Choroid plexus epithelial cell (primary cell): ENCODE measurements at regions not wholly inside any gene's neighbourhood (a gene's known extent, or its start where the extent isn't known, plus 50 kb on each side); places are given as distances from the start of the nearest gene placed in this dataset.

ENCODE experiments used
- DNase-seq: peaks from one replicate; pipeline ENCODE4 v3.0.0-alpha.2; 2010; ENCODE audit warnings: low read depth
- H3K4me3 ChIP-seq: 2 replicates; pipeline ENCODE4 v1.5.1; 2011; ENCODE audit warnings: low read depth, mild to moderate bottlenecking, control low read depth, low read length, moderate library complexity
- TF ChIP-seq, protein P1 (sequence below): conservative IDR thresholded peaks from 2 replicates; pipeline ENCODE4 v1.5.1; 2011; ENCODE audit warnings: low read depth, mild to moderate bottlenecking, control low read depth, inconsistent platforms, low read length, moderate library complexity

DNA sequence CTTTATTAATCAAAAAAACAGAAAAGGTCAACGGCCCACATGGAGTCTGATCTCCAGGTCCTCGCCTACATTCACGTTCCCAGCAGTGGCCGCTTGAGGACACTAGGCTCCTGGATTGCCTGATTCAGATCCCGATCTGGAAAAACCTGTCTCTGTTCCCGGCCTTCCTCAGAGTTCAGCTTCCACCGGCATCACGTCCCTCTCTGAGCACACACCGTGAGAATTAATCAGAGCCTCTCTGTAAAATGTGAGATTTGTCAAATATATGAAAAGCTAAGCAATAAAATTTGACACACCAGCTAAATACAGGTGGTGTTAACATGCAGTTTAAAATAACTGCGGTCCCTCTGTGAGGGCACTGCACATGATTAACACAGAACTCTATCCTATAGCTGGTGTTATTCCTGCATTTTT, 122.8 kb upstream of the COL21A1 start:
- H3K4me3 ChIP-seq: no peak overlapping the region
- peak; percentile 73 for DNase-seq

DNA sequence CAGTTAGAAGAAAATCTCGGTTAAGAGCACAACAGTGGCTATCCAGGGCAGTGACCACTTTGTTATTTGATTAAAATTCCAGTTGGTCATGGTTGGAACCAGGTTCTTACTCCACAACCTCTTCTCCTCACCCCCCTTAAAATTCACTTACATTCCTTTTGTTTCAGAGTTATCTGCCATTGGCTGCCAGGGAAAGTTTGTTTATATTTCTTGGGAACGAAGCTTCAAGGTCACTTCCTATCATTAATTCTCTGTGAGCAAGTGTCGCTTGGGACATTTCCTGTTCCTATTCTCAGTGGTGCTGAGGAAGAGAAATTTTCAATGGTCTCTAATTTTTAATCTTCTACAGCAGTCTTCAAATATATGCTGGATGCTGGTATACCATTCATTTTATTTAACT, 121.1 kb upstream of the COL21A1 start:
- DNase-seq: no peak
- no peak overlapping the region for H3K4me3 ChIP-seq
- TF ChIP-seq, protein P1, sequence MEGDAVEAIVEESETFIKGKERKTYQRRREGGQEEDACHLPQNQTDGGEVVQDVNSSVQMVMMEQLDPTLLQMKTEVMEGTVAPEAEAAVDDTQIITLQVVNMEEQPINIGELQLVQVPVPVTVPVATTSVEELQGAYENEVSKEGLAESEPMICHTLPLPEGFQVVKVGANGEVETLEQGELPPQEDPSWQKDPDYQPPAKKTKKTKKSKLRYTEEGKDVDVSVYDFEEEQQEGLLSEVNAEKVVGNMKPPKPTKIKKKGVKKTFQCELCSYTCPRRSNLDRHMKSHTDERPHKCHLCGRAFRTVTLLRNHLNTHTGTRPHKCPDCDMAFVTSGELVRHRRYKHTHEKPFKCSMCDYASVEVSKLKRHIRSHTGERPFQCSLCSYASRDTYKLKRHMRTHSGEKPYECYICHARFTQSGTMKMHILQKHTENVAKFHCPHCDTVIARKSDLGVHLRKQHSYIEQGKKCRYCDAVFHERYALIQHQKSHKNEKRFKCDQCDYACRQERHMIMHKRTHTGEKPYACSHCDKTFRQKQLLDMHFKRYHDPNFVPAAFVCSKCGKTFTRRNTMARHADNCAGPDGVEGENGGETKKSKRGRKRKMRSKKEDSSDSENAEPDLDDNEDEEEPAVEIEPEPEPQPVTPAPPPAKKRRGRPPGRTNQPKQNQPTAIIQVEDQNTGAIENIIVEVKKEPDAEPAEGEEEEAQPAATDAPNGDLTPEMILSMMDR: no peak

More for the DNA sequence above, 122.8 kb upstream of the COL21A1 start:
- TF ChIP-seq, protein P1: peak; percentile 73

DNA sequence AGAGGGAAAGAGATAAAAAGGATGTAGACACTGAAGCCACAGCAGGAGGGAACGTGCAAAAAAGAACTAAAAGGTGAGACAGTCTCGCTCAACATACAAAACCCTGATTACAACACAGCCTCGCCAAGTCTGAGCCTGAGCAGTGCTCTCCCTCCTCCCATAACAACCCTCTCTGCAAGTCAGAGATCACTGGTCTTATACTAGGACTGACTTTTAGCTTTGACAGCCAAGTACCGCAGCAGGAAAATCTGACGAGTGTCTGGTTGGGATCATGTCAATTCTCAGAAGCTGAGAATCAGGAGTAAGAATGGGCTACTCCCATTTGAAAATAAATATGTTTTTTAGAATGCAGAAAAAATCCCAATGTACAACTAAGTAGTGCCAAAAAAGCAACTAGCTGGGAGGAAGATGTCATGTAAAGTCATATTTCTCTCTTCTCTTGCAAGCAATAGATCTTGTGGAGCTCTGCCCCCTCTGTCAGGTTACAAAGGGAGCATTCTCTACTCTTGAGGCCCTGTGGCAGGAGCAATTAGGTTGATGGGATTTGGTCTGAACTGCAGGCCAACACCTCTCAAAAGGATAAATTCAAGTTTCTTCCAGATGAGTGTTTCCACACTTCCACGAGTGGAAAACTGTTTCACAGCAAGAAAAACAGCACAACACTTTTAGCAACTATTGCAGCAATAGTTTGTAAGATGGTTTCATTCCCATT, 118.9 kb upstream of the COL21A1 start:
- DNase-seq: no peak
- H3K4me3 ChIP-seq: no peak overlapping the region
- TF ChIP-seq, protein P1: no peak

DNA sequence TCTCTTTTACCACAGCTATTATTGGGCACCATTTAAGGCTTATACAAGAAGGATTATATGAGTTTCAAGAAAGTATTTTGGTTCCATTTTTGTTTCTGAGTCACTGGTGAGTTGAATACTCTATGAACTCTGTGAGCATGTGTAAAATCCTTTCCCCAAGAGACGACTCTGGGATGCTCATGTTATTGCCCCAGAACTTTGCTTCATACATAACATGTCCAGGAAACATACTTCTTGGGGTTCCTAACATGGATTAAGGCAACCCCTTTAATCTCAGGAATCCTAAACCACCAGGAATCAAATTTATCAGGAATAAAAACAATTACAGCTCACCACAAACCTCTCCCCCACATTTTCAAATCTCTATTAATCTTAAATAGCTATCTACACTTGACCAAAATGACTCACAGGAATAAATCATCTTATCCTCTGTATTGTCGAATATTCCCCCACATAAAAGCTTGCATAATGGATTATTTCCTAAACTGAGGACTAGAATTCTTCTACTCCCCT, 117.5 kb upstream of the COL21A1 start:
- no peak overlapping the region for H3K4me3 ChIP-seq
- TF ChIP-seq, protein P1: no peak
- DNase-seq: peak; percentile 62

DNA sequence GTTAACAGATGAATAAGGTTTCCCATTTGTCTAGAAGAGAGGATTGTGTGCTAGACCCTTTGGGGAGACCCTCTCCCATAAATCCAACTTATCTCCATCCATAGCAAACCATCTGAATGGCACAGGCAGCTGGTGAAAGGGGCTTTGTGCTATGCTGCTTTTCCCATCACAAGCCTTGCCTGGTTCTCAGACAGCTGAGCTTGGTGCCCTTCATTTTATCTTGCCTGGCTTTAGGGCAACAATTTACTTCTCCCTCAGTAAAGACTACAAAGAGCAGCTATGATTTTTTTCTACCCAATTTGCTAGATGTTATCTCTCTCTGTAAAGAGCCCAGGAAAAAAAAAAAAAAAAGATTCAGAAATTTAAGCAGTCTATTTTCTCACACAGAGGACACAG, 117.0 kb upstream of the COL21A1 start:
- TF ChIP-seq, protein P1: no peak
- H3K4me3 ChIP-seq: no peak overlapping the region
- no peak for DNase-seq

DNA sequence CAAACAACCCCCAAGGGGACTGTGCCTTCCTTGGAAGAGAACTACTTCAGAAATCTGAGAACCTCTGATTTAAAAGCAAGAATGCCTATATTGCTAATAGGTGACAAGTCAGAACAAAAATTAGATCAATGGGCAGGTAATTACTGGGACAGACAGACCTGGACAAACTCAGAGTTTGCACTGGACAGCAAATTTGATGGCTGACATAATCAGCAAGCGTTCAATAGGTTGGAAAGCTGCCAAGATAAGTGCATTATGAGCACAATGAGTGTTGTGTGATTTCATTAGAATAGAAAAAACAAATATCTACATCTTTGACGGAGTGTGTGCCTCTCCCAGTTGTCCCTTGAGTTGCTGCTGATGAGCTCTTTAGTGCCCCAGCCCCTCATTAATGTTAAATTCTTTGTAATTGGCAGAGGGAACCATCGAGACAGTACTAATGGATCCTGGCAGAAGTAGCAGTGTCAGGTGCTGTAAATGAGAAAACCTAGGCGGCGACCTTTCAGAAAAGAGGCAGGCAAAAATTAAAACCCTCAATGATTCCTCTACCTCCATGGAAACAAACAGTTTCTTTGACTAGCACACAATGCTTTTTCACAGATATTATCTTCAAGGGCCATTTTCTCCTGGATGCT, 116.5 kb upstream of the COL21A1 start:
- TF ChIP-seq, protein P1: no peak
- no peak overlapping the region for H3K4me3 ChIP-seq
- no peak for DNase-seq

DNA sequence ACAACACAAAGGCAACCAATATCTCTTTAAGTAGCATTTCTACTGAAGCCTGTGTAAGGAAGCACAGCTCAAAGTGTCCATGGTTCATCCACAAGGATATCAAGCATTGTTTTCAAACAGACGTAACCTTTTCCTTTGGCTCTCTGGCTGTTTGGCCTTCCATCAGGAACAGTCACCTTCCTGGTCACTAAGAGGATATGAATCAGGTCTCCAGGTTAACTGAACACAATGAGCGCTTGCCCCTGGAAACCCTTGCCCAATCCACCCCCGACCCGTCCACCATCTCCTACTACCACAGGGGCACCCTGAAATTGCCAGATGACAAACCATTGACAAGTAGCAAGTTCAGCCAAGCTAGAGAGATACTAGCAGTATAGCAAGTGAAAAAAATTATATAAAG, 114.4 kb upstream of the COL21A1 start:
- H3K4me3 ChIP-seq: no peak overlapping the region
- TF ChIP-seq, protein P1: no peak
- no peak for DNase-seq
